Fibroblast of lung (primary cell): ENCODE measurements at regions not wholly inside any gene's neighbourhood (a gene's known extent, or its start where the extent isn't known, plus 50 kb on each side); places are given as distances from the start of the nearest gene placed in this dataset.

Experiments used
- DNase-seq, 2 donors: peaks; one replicate each; pipeline versions ENCODE4 v3.0.0 to v3.0.0-alpha.2; 2010; ENCODE audit warnings: low read depth in 2 of 2
- H2AFZ ChIP-seq: 2 replicates; pipeline ENCODE4 v1.5.1; 2012; ENCODE audit warnings: low read length, control low read depth, inconsistent platforms
- H3K27ac ChIP-seq: 2 replicates; pipeline ENCODE4 v1.5.1; 2011; ENCODE audit warnings: low read length, control low read depth; ENCODE audit not compliant: insufficient read depth
- H3K27me3 ChIP-seq: 2 replicates; pipeline ENCODE4 v1.5.1; 2011; ENCODE audit warnings: mild to moderate bottlenecking, low read length; ENCODE audit not compliant: control insufficient read depth, insufficient read depth
- H3K36me3 ChIP-seq: 2 replicates; pipeline ENCODE4 v1.5.1; 2011; ENCODE audit warnings: low read length; ENCODE audit not compliant: control insufficient read depth, insufficient read depth
- H3K4me1 ChIP-seq: 2 replicates; pipeline ENCODE4 v1.5.1; 2011; ENCODE audit warnings: low read length; ENCODE audit not compliant: control insufficient read depth, insufficient read depth; ENCODE audit errors: extremely low read depth
- H3K4me2 ChIP-seq: 2 replicates; pipeline ENCODE4 v1.5.1; 2011; ENCODE audit warnings: low read length, control low read depth; ENCODE audit not compliant: insufficient read depth; ENCODE audit errors: extremely low read depth
- H3K4me3 ChIP-seq, 4 experiments: fragments of 200-600 bp in 1 of 4; sonication (generic) in 1 of 4; replicated peaks in 1 of 4; 2 replicates each; pipeline ENCODE4 v1.5.1; 2011 to 2016; ENCODE audit warnings: low read length in 4 of 4, low read depth in 3 of 4, mild to moderate bottlenecking in 3 of 4, control low read depth in 2 of 4, inconsistent platforms in 1 of 4, mixed read lengths in 1 of 4; ENCODE audit not compliant: insufficient read depth in 1 of 4; ENCODE audit errors: control extremely low read depth in 1 of 4
- H3K79me2 ChIP-seq: 2 replicates; pipeline ENCODE4 v1.5.1; 2012; ENCODE audit warnings: mild to moderate bottlenecking, low read length, inconsistent platforms; ENCODE audit not compliant: control insufficient read depth, insufficient read depth
- H3K9ac ChIP-seq: 2 replicates; pipeline ENCODE4 v1.5.1; 2011; ENCODE audit warnings: mild to moderate bottlenecking, low read length, control low read depth; ENCODE audit not compliant: insufficient read depth
- H3K9me3 ChIP-seq: 2 replicates; pipeline ENCODE4 v1.5.1; 2012; ENCODE audit warnings: low read depth, low read length; ENCODE audit not compliant: control insufficient read depth, insufficient read depth
- H4K20me1 ChIP-seq: 2 replicates; pipeline ENCODE4 v1.5.1; 2011; ENCODE audit warnings: low read length; ENCODE audit not compliant: control insufficient read depth, insufficient read depth; ENCODE audit errors: extremely low read depth
- CTCF ChIP-seq, 2 donors: IDR thresholded peaks in 1 of 2; conservative IDR thresholded peaks in 1 of 2; 1 replicate in 1 of 2; 2 replicates in 1 of 2; pipeline ENCODE4 v1.5.1; 2011 to 2012; ENCODE audit warnings: low read length in 2 of 2, control low read depth in 1 of 2, inconsistent platforms in 1 of 2, low read depth in 1 of 2, mild to moderate bottlenecking in 1 of 2
- EZH2 ChIP-seq: IDR thresholded peaks from 2 replicates; pipeline ENCODE4 v1.5.1; 2012; ENCODE audit warnings: low read length, control low read depth, mild to moderate bottlenecking; ENCODE audit errors: missing control alignments

- H3K9ac ChIP-seq, result no peak overlapping the region
- no peaks in the 10 kb centered on the region for H4K20me1 ChIP-seq
- H3K9me3 ChIP-seq, result no peaks in the 10 kb centered on the region
- no peaks in the 10 kb centered on the region for H3K4me1 ChIP-seq
- no peaks in the 10 kb centered on the region for H3K36me3 ChIP-seq
- no peak overlapping the region for H3K27ac ChIP-seq
- no peak for DNase-seq
- no peak overlapping the region for H3K4me3 ChIP-seq
- H2AFZ ChIP-seq, result no peak overlapping the region
- no peak overlapping the region for H3K4me2 ChIP-seq
- no peaks in the 10 kb centered on the region for H3K27me3 ChIP-seq
- H3K79me2 ChIP-seq, result no peaks in the 10 kb centered on the region
- TF ChIP-seq EZH2 (no peak), CTCF (conservative IDR thresholded peaks at IDR 0.05 in 1 of 2, IDR thresholded peaks at IDR 0.05 in 1 of 2; ENCODE audit: low read depth in 1 of 2, low read length in 2 of 2) (no peak)
Observed at GRCh38 chr2:8514274-8514662, 167.6 kb upstream of the ID2 start.

- Histone ChIP-seq H3K36me3 (no peaks in the 10 kb centered on the region), H3K4me1 (no peaks in the 10 kb centered on the region), H3K9me3 (no peaks in the 10 kb centered on the region), H3K27me3 (no peaks in the 10 kb centered on the region), H3K4me2 (no peak overlapping the region), H2AFZ (no peak overlapping the region), H3K4me3 (no peak overlapping the region), H3K79me2 (no peaks in the 10 kb centered on the region), H4K20me1 (no peaks in the 10 kb centered on the region), H3K27ac (no peak overlapping the region), H3K9ac (no peak overlapping the region)
- no peak for DNase-seq
- no peak for TF ChIP-seq CTCF (conservative IDR thresholded peaks at IDR 0.05 in 1 of 2, IDR thresholded peaks at IDR 0.05 in 1 of 2; ENCODE audit: low read depth in 1 of 2, low read length in 2 of 2)
- TF ChIP-seq EZH2, result no peak
Observed at GRCh38 chr2:8514796-8515758, 166.8 kb upstream of the ID2 start.

- no peaks in the 10 kb centered on the region for H4K20me1 ChIP-seq
- no peak overlapping the region for H2AFZ ChIP-seq
- no peak overlapping the region for H3K4me2 ChIP-seq
- no peak overlapping the region for H3K4me3 ChIP-seq
- H3K9me3 ChIP-seq, result no peaks in the 10 kb centered on the region
- TF ChIP-seq EZH2 (no peak), CTCF (conservative IDR thresholded peaks at IDR 0.05 in 1 of 2, IDR thresholded peaks at IDR 0.05 in 1 of 2; ENCODE audit: low read depth in 1 of 2, low read length in 2 of 2) (no peak)
- H3K79me2 ChIP-seq, result no peaks in the 10 kb centered on the region
- H3K4me1 ChIP-seq, result no peaks in the 10 kb centered on the region
- no peak overlapping the region for H3K27ac ChIP-seq
- no peak overlapping the region for H3K9ac ChIP-seq
- H3K36me3 ChIP-seq, result no peaks in the 10 kb centered on the region
- DNase-seq, result no peak
- no peaks in the 10 kb centered on the region for H3K27me3 ChIP-seq
Observed at GRCh38 chr2:8515864-8516533, 165.9 kb upstream of the ID2 start.
